OCI-LY1 (cell line): ENCODE measurements at regions not wholly inside any gene's neighbourhood (a gene's known extent, or its start where the extent isn't known, plus 50 kb on each side); places are given as distances from the start of the nearest gene placed in this dataset.

ENCODE experiments used
- EZH2 ChIP-seq: fragments of 200-600 bp; sonication (generic), shearing (Covaris generic); IDR thresholded peaks from 2 replicates; pipeline ENCODE4 v1.8.0; 2017; ENCODE audit warnings: borderline replicate concordance, mixed run types, mild to moderate bottlenecking, antibody characterized with exemption, low read length, moderate library complexity, mixed read lengths
- TF ChIP-seq, protein P1 (sequence below): fragments of 200-600 bp; sonication (generic), shearing (Covaris generic); IDR thresholded peaks from 2 replicates; pipeline ENCODE4 v1.5.1; 2017; ENCODE audit warnings: mild to moderate bottlenecking, antibody characterized with exemption, low read length, moderate library complexity, mixed read lengths

GRCh38 chr13:53501387-53501786, 472.8 kb downstream of the OLFM4 start:
- TF ChIP-seq, protein P1, sequence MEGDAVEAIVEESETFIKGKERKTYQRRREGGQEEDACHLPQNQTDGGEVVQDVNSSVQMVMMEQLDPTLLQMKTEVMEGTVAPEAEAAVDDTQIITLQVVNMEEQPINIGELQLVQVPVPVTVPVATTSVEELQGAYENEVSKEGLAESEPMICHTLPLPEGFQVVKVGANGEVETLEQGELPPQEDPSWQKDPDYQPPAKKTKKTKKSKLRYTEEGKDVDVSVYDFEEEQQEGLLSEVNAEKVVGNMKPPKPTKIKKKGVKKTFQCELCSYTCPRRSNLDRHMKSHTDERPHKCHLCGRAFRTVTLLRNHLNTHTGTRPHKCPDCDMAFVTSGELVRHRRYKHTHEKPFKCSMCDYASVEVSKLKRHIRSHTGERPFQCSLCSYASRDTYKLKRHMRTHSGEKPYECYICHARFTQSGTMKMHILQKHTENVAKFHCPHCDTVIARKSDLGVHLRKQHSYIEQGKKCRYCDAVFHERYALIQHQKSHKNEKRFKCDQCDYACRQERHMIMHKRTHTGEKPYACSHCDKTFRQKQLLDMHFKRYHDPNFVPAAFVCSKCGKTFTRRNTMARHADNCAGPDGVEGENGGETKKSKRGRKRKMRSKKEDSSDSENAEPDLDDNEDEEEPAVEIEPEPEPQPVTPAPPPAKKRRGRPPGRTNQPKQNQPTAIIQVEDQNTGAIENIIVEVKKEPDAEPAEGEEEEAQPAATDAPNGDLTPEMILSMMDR: no peak
- no peak for TF ChIP-seq EZH2
